HEK293 (cell line): ENCODE measurements at regions not wholly inside any gene's neighbourhood (a gene's known extent, or its start where the extent isn't known, plus 50 kb on each side); places are given as distances from the start of the nearest gene placed in this dataset.
A peak's percentile ranks its signal among the peaks of the same experiment; 100 is the strongest.

Experiments used
- CTCF ChIA-PET: fragments of 350-600 bp; formaldehyde crosslinking; extraction: SDS; loops from one replicate; lab custom pipeline; 2021; ENCODE audit warnings: antibody characterized with exemption; lab: Yijun Ruan, JAX
- POLR2A ChIA-PET: fragments of 300-600 bp; formaldehyde crosslinking; extraction: SDS; loops from one replicate; lab custom pipeline; 2020; ENCODE audit warnings: antibody characterized with exemption, inconsistent platforms; lab: Yijun Ruan, JAX
- H3K27ac ChIP-seq: fragments of 200-500 bp; sonication (Bioruptor generic); 2 replicates; pipeline ENCODE4 v1.5.1; 2014; ENCODE audit warnings: low read depth, low read length, control low read depth, inconsistent platforms; ENCODE audit errors: extremely low read depth
- H3K36me3 ChIP-seq, 2 experiments: fragments of 200-500 bp in 1 of 2; sonication (Bioruptor generic) in 1 of 2; 1 replicate in 1 of 2; 2 replicates in 1 of 2; pipeline ENCODE4 v1.5.1; 2014 to 2017; ENCODE audit warnings: inconsistent platforms in 2 of 2, low read length in 2 of 2; ENCODE audit not compliant: control insufficient read depth in 2 of 2, insufficient read depth in 1 of 2
- H3K4me1 ChIP-seq: fragments of 200-500 bp; sonication (Bioruptor generic); 2 replicates; pipeline ENCODE4 v1.5.1; 2014; ENCODE audit warnings: mild to moderate bottlenecking, low read length, inconsistent platforms; ENCODE audit not compliant: control insufficient read depth, insufficient read depth
- H3K4me3 ChIP-seq: 2 replicates; pipeline ENCODE4 v1.5.1; 2011; ENCODE audit warnings: low read depth, mild to moderate bottlenecking, control low read depth, low read length, moderate library complexity
- H3K9me3 ChIP-seq: fragments of 200-500 bp; sonication (Bioruptor generic); 2 replicates; pipeline ENCODE4 v1.5.1; 2014; ENCODE audit warnings: low read depth, low read length, inconsistent platforms; ENCODE audit not compliant: control insufficient read depth, insufficient read depth
- HOXA7 ChIP-seq: sonication (generic); formaldehyde crosslinking; IDR thresholded peaks from 2 replicates; pipeline ENCODE4 v1.8.1; 2022; ENCODE audit warnings: missing genetic modification reagents, borderline replicate concordance
- IKZF3 ChIP-seq: fragments of 450-650 bp; IDR thresholded peaks from 2 replicates; pipeline ENCODE4 v1.5.0; 2018; ENCODE audit warnings: missing biosample characterization, mild to moderate bottlenecking, missing genetic modification characterization, moderate library complexity
- INSM2 ChIP-seq: fragments of 450-650 bp; formaldehyde crosslinking; IDR thresholded peaks from 2 replicates; pipeline ENCODE4 v1.5.1; 2016; ENCODE audit warnings: missing biosample characterization, missing genetic modification characterization
- MZF1 ChIP-seq: fragments of 450-650 bp; formaldehyde crosslinking; IDR thresholded peaks from 2 replicates; pipeline ENCODE4 v1.5.1; 2017; ENCODE audit warnings: missing biosample characterization, missing genetic modification characterization, borderline replicate concordance
- SETDB1 ChIP-seq: IDR thresholded peaks from one replicate; pipeline ENCODE4 v1.6.1; 2017; ENCODE audit warnings: mild to moderate bottlenecking, low read length, moderate library complexity, mixed read lengths; ENCODE audit not compliant: insufficient read length
- TCF7L2 ChIP-seq: IDR thresholded peaks from 2 replicates; pipeline ENCODE4 v1.6.1; 2011; ENCODE audit warnings: low read depth, mild to moderate bottlenecking, inconsistent platforms, low read length, moderate library complexity, borderline replicate concordance
- TSHZ1 ChIP-seq: fragments of 450-650 bp; formaldehyde crosslinking; IDR thresholded peaks from 2 replicates; pipeline ENCODE4 v1.5.1; 2016; ENCODE audit warnings: missing biosample characterization, missing genetic modification characterization, borderline replicate concordance
- YY1 ChIP-seq: fragments of 450-650 bp; formaldehyde crosslinking; IDR thresholded peaks from 2 replicates; pipeline ENCODE4 v1.5.1; 2018; ENCODE audit warnings: missing biosample characterization, missing genetic modification characterization
- ZBTB48 ChIP-seq: fragments of 450-650 bp; formaldehyde crosslinking; IDR thresholded peaks from 2 replicates; pipeline ENCODE4 v1.5.1; 2016; ENCODE audit warnings: missing biosample characterization, missing genetic modification characterization
- ZNF133 ChIP-seq: fragments of 450-650 bp; formaldehyde crosslinking; IDR thresholded peaks from 2 replicates; pipeline ENCODE4 v1.5.1; 2016; ENCODE audit warnings: missing biosample characterization, missing genetic modification characterization
- ZNF138 ChIP-seq: fragments of 450-650 bp; formaldehyde crosslinking; IDR thresholded peaks from 2 replicates; pipeline ENCODE4 v1.5.1; 2016; ENCODE audit warnings: missing biosample characterization, missing genetic modification characterization, borderline replicate concordance
- ZNF157 ChIP-seq: fragments of 450-650 bp; formaldehyde crosslinking; IDR thresholded peaks from 2 replicates; pipeline ENCODE4 v1.5.1; 2016; ENCODE audit warnings: missing biosample characterization, missing genetic modification characterization
- ZNF2 ChIP-seq: fragments of 450-650 bp; formaldehyde crosslinking; IDR thresholded peaks from 2 replicates; pipeline ENCODE4 v1.5.1; 2016; ENCODE audit warnings: missing biosample characterization, missing genetic modification characterization
- ZNF223 ChIP-seq: fragments of 450-650 bp; formaldehyde crosslinking; IDR thresholded peaks from 2 replicates; pipeline ENCODE4 v1.5.1; 2016; ENCODE audit warnings: missing biosample characterization, missing genetic modification characterization
- ZNF274 ChIP-seq, 2 experiments: fragments of 200-500 bp in 1 of 2; fragments of 450-650 bp in 1 of 2; sonication (Bioruptor generic) in 1 of 2; formaldehyde crosslinking in 1 of 2; IDR thresholded peaks; 2 replicates each; pipeline versions ENCODE4 v1.5.1 to v1.6.1; 2014 to 2016; ENCODE audit warnings: borderline replicate concordance in 1 of 2, inconsistent platforms in 1 of 2, low read length in 1 of 2, missing biosample characterization in 1 of 2, missing genetic modification characterization in 1 of 2
- ZNF311 ChIP-seq: fragments of 450-650 bp; formaldehyde crosslinking; IDR thresholded peaks from 2 replicates; pipeline ENCODE4 v1.5.1; 2017; ENCODE audit warnings: missing biosample characterization, missing genetic modification characterization, borderline replicate concordance
- ZNF350 ChIP-seq: fragments of 450-650 bp; formaldehyde crosslinking; IDR thresholded peaks from 2 replicates; pipeline ENCODE4 v1.5.0; 2017; ENCODE audit warnings: missing biosample characterization, mild to moderate bottlenecking, missing genetic modification characterization
- ZNF449 ChIP-seq: fragments of 450-650 bp; formaldehyde crosslinking; IDR thresholded peaks from 2 replicates; pipeline ENCODE4 v1.5.1; 2017; ENCODE audit warnings: missing biosample characterization, mild to moderate bottlenecking, missing genetic modification characterization, moderate library complexity
- ZNF548 ChIP-seq: fragments of 450-650 bp; formaldehyde crosslinking; IDR thresholded peaks from 2 replicates; pipeline ENCODE4 v1.5.1; 2016; ENCODE audit warnings: missing biosample characterization, missing genetic modification characterization
- ZNF629 ChIP-seq: fragments of 450-650 bp; formaldehyde crosslinking; IDR thresholded peaks from 2 replicates; pipeline ENCODE4 v1.5.1; 2017; ENCODE audit warnings: missing biosample characterization, missing genetic modification characterization
- ZNF639 ChIP-seq: fragments of 450-650 bp; formaldehyde crosslinking; IDR thresholded peaks from 2 replicates; pipeline ENCODE4 v1.5.1; 2016; ENCODE audit warnings: missing biosample characterization, missing genetic modification characterization
- ZNF692 ChIP-seq: fragments of 450-650 bp; formaldehyde crosslinking; IDR thresholded peaks from 2 replicates; pipeline ENCODE4 v1.5.1; 2016; ENCODE audit warnings: missing biosample characterization, missing genetic modification characterization
- ZNF701 ChIP-seq: fragments of 450-650 bp; formaldehyde crosslinking; IDR thresholded peaks from 2 replicates; pipeline ENCODE4 v1.5.1; 2016; ENCODE audit warnings: missing biosample characterization, missing genetic modification characterization
- ZNF76 ChIP-seq: fragments of 450-650 bp; formaldehyde crosslinking; IDR thresholded peaks from 2 replicates; pipeline ENCODE4; 2016; ENCODE audit warnings: low read depth, missing biosample characterization, missing genetic modification characterization, borderline replicate concordance
- ZNF777 ChIP-seq: fragments of 450-650 bp; formaldehyde crosslinking; IDR thresholded peaks from 2 replicates; pipeline ENCODE4 v1.5.1; 2017; ENCODE audit warnings: missing biosample characterization, missing genetic modification characterization, borderline replicate concordance

GRCh38 chr11:115624065-115624464, 119.8 kb upstream of the CADM1 start:
- Histone ChIP-seq H3K27ac (no peak overlapping the region), H3K36me3 (no peaks in the 10 kb centered on the region), H3K9me3 (no peaks in the 10 kb centered on the region), H3K4me1 (peaks cover 5% of the 10 kb centered on the region; the same call in 1 of the 2 replicates), H3K4me3 (no peak overlapping the region)
- TF ChIP-seq ZNF223 (tag by site-specific recombination) (no peak), ZNF2 (tag by site-specific recombination) (no peak), TCF7L2 (no peak), MZF1 (no peak)
- POLR2A ChIA-PET = interaction anchor here (0.6 kb wide), 1 partner anchor 8 kb away, joined by 4 read pairs; no protein-coding TSS in a partner anchor
- CTCF ChIA-PET = interaction anchor here (0.6 to 1.5 kb wide), 9 partner anchors 14 to 908 kb away, joined by 3 to 7 read pairs (median 3); no protein-coding TSS in a partner anchor

- no peaks in the 10 kb centered on the region for H3K36me3 ChIP-seq
- H3K9me3 ChIP-seq = no peaks in the 10 kb centered on the region
- POLR2A ChIA-PET = interaction anchor here (0.6 to 1.4 kb wide), 9 partner anchors 16 to 125 kb away, joined by 3 to 5 read pairs (median 3); partner anchors contain the start of gene CADM1
- CTCF ChIA-PET = interaction anchor here (0.6 to 1.5 kb wide), 9 partner anchors 13 to 258 kb away, joined by 3 to 7 read pairs (median 3); no protein-coding TSS in a partner anchor
- H3K4me1 ChIP-seq = peaks cover 5% of the 10 kb centered on the region; the same call in 1 of the 2 replicates
- no peak overlapping the region for H3K4me3 ChIP-seq
- H3K27ac ChIP-seq = no peak overlapping the region; the same call in 1 of the 2 replicates
- TF ChIP-seq ZNF133 (tag by site-specific recombination) (no peak), MZF1 (no peak), ZNF449 (tag by site-specific recombination) (no peak), ZNF639 (tag by site-specific recombination) (no peak), ZNF157 (tag by site-specific recombination) (no peak), ZNF76 (no peak), HOXA7 (CRISPR knock-in tag) (no peak), IKZF3 (tag by site-specific recombination) (no peak), ZNF777 (tag by site-specific recombination) (no peak), YY1 (no peak), ZBTB48 (no peak), INSM2 (tag by site-specific recombination) (peak; percentile 65; the same call in 1 of the 2 replicates), ZNF138 (tag by site-specific recombination) (no peak), ZNF311 (tag by site-specific recombination) (no peak), ZNF692 (tag by site-specific recombination) (peak; percentile 59; the same call in 1 of the 2 replicates), ZNF274 (IDR thresholded peaks at IDR 0.05; ENCODE audit: low read length) (no peak), ZNF274 (tag by site-specific recombination; IDR thresholded peaks at IDR 0.05; ENCODE audit: borderline replicate concordance) (no peak), TSHZ1 (tag by site-specific recombination) (no peak), ZNF701 (tag by site-specific recombination) (no peak), SETDB1 (no peak), ZNF548 (tag by site-specific recombination) (no peak), ZNF350 (no peak), ZNF629 (tag by site-specific recombination) (peak; percentile 51)
These were observed 118.8 kb upstream of the CADM1 start for GRCh38 chr11:115623021-115623451.
